ENCODE measurements at regions not wholly inside any gene's neighbourhood (a gene's known extent, or its start where the extent isn't known, plus 50 kb on each side); places are given as distances from the start of the nearest gene placed in this dataset.

DNA sequence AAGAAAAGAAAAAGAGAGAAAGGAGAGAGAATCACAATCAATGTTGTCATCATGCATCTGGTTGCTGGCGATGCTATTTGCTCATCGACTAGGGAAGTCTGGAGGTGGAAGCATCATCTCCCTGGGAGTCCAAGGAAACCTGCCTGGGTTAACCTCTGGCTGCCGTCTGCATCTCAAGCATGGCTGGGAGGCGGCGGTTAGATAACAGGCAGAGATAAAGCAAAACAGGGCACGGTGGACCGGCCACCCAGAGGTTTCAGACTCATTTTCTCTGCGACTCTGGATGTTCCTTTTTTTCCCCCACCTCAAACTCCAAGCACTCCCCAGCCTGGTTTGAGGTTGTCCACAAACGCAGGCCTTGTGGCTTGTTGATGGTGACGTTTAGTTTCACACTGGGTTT, 161.2 kb downstream of the ENGASE start:
- TF ChIP-seq POLR2A (IDR thresholded peaks at IDR 0.05; ENCODE audit: low read depth, low read length) (no peak), POLR2AphosphoS5 (IDR thresholded peaks at IDR 0.05; ENCODE audit: insufficient read depth, low read depth, low read length) (no peak), MYC (IDR thresholded peaks at IDR 0.05; ENCODE audit: low read depth, low read length) (no peak), GATA2 (IDR thresholded peaks at IDR 0.05; ENCODE audit: insufficient read depth, insufficient read length, low read depth, low read length) (no peak), EZH2 (IDR thresholded peaks at IDR 0.05; ENCODE audit: borderline replicate concordance, low read depth, low read length, severe bottlenecking) (no peak), JUN (IDR thresholded peaks at IDR 0.05; ENCODE audit: borderline replicate concordance, insufficient read depth, insufficient read length, low read depth) (no peak), MAX (IDR thresholded peaks at IDR 0.05; ENCODE audit: insufficient read depth, insufficient read length) (no peak), FOS (IDR thresholded peaks at IDR 0.05; ENCODE audit: borderline replicate concordance, insufficient read depth, low read length) (no peak)
- TF ChIP-seq, protein P1, sequence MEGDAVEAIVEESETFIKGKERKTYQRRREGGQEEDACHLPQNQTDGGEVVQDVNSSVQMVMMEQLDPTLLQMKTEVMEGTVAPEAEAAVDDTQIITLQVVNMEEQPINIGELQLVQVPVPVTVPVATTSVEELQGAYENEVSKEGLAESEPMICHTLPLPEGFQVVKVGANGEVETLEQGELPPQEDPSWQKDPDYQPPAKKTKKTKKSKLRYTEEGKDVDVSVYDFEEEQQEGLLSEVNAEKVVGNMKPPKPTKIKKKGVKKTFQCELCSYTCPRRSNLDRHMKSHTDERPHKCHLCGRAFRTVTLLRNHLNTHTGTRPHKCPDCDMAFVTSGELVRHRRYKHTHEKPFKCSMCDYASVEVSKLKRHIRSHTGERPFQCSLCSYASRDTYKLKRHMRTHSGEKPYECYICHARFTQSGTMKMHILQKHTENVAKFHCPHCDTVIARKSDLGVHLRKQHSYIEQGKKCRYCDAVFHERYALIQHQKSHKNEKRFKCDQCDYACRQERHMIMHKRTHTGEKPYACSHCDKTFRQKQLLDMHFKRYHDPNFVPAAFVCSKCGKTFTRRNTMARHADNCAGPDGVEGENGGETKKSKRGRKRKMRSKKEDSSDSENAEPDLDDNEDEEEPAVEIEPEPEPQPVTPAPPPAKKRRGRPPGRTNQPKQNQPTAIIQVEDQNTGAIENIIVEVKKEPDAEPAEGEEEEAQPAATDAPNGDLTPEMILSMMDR (IDR thresholded peaks at IDR 0.05; ENCODE audit: extremely low read depth in 1 of 2, insufficient read depth in 1 of 2, low read depth in 1 of 2, low read length in 2 of 2) = no peak
